GM23338 (cell line): ENCODE measurements at regions not wholly inside any gene's neighbourhood (a gene's known extent, or its start where the extent isn't known, plus 50 kb on each side); places are given as distances from the start of the nearest gene placed in this dataset.

Source experiments
- CTCF ChIP-seq, 2 experiments: fragments of 200-600 bp in 1 of 2; sonication (generic) in 1 of 2; conservative IDR thresholded peaks; 2 replicates each; pipeline versions ENCODE4 v1.5.1 to v1.6.1; 2016 to 2017; ENCODE audit warnings: antibody characterized with exemption in 2 of 2, low read depth in 2 of 2, mild to moderate bottlenecking in 2 of 2, moderate library complexity in 1 of 2
- EZH2phosphoT487 ChIP-seq: fragments of 200-600 bp; sonication (generic); IDR thresholded peaks from one replicate; pipeline ENCODE4 v1.8.1; 2018; ENCODE audit warnings: antibody characterized with exemption; ENCODE audit not compliant: unreplicated experiment
- POLR2AphosphoS5 ChIP-seq: IDR thresholded peaks from 2 replicates; pipeline ENCODE4 v1.6.1; 2016; ENCODE audit warnings: antibody characterized with exemption, low read depth
- REST ChIP-seq: IDR thresholded peaks from one replicate; pipeline ENCODE4 v1.6.1; 2018; ENCODE audit warnings: antibody characterized with exemption; ENCODE audit not compliant: unreplicated experiment

- no peak for TF ChIP-seq CTCF (conservative IDR thresholded peaks at IDR 0.05; ENCODE audit: low read depth in 2 of 2)
- no peak for TF ChIP-seq EZH2phosphoT487
- no peak for TF ChIP-seq REST
- no peak for TF ChIP-seq POLR2AphosphoS5
Measured at GRCh38 chr10:131440405-131441360, 129.2 kb upstream of the TCERG1L start.
